OCI-LY3 (cell line): ENCODE measurements at regions not wholly inside any gene's neighbourhood (a gene's known extent, or its start where the extent isn't known, plus 50 kb on each side); places are given as distances from the start of the nearest gene placed in this dataset.

Source experiments
- EZH2phosphoT487 ChIP-seq: fragments of 200-600 bp; shearing (Covaris generic); IDR thresholded peaks from 2 replicates; pipeline ENCODE4 v1.6.1; 2018; ENCODE audit warnings: antibody characterized with exemption, mixed run types, low read depth
- TF ChIP-seq, protein P1 (sequence below): fragments of 200-600, 300-600 bp; sonication (generic); IDR thresholded peaks from 2 replicates; pipeline ENCODE4 v1.5.1; 2014; ENCODE audit warnings: antibody characterized with exemption, low read length, low read depth

DNA sequence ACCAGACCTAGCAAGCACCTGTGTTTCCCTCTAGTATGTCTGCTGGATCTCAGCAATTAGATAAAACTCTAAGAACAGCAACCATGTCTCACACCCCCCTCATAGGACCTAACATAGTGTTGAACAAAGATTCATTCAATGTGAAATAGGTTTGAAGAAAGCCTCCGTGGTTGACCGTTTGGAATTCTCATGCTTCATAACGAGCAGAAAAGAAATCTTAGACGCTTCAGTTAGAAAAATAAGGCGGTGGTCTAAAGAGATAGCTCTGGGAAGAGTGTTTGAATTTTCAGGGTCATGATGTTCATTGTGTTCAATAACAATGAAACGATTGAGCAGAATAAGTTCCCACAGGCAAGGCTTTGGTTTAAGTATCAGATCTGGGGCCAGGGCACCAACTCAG is 332.9 kb downstream of the COG6 start:
- TF ChIP-seq, protein P1, sequence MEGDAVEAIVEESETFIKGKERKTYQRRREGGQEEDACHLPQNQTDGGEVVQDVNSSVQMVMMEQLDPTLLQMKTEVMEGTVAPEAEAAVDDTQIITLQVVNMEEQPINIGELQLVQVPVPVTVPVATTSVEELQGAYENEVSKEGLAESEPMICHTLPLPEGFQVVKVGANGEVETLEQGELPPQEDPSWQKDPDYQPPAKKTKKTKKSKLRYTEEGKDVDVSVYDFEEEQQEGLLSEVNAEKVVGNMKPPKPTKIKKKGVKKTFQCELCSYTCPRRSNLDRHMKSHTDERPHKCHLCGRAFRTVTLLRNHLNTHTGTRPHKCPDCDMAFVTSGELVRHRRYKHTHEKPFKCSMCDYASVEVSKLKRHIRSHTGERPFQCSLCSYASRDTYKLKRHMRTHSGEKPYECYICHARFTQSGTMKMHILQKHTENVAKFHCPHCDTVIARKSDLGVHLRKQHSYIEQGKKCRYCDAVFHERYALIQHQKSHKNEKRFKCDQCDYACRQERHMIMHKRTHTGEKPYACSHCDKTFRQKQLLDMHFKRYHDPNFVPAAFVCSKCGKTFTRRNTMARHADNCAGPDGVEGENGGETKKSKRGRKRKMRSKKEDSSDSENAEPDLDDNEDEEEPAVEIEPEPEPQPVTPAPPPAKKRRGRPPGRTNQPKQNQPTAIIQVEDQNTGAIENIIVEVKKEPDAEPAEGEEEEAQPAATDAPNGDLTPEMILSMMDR, result no peak
- no peak for TF ChIP-seq EZH2phosphoT487
